ENCODE measurements at regions not wholly inside any gene's neighbourhood (a gene's known extent, or its start where the extent isn't known, plus 50 kb on each side); places are given as distances from the start of the nearest gene placed in this dataset.
"Not testable (repeated sequence)": the region's sequence is repeated elsewhere in the genome, so short reads cannot be mapped to it uniquely, and the experiment has no call there.

GRCh38 chr11:33530815-33531214 is 169.8 kb downstream of the C11orf91 start:
- CTCF ChIA-PET (ENCODE audit: unreplicated experiment): no interaction called here
- H3K9me3 ChIP-seq (ENCODE audit: low read length): peaks cover 31% of the 10 kb centered on the region
- H3K27ac ChIP-seq (ENCODE audit: low read depth, low read length, poor library complexity, severe bottlenecking): no peak overlapping the region
- no peak for DNase-seq (ENCODE audit: low spot score)
- TF ChIP-seq, protein P1, sequence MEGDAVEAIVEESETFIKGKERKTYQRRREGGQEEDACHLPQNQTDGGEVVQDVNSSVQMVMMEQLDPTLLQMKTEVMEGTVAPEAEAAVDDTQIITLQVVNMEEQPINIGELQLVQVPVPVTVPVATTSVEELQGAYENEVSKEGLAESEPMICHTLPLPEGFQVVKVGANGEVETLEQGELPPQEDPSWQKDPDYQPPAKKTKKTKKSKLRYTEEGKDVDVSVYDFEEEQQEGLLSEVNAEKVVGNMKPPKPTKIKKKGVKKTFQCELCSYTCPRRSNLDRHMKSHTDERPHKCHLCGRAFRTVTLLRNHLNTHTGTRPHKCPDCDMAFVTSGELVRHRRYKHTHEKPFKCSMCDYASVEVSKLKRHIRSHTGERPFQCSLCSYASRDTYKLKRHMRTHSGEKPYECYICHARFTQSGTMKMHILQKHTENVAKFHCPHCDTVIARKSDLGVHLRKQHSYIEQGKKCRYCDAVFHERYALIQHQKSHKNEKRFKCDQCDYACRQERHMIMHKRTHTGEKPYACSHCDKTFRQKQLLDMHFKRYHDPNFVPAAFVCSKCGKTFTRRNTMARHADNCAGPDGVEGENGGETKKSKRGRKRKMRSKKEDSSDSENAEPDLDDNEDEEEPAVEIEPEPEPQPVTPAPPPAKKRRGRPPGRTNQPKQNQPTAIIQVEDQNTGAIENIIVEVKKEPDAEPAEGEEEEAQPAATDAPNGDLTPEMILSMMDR (conservative IDR thresholded peaks at IDR 0.05; ENCODE audit: low read length): no peak
- TF ChIP-seq EZH2phosphoT487 (IDR thresholded peaks at IDR 0.05; ENCODE audit: borderline replicate concordance, low read depth, low read length): no peak
- peaks cover 23% of the 10 kb centered on the region; the same call in 1 of the 2 replicates for H3K79me2 ChIP-seq (ENCODE audit: insufficient read depth, low read depth, low read length)
- no peak overlapping the region for H3K4me3 ChIP-seq (ENCODE audit: low read depth, low read length, poor library complexity, severe bottlenecking)
- POLR2A ChIA-PET: no interaction called here
- no TSS peak for BruUV-seq (replicated peaks)
- H3K4me2 ChIP-seq (ENCODE audit: low read length): no peak overlapping the region
- H3K36me3 ChIP-seq (ENCODE audit: insufficient read depth, low read length): peaks cover 33% of the 10 kb centered on the region
- H3K9me2 ChIP-seq (ENCODE audit: insufficient read depth, low read length): no peaks in the 10 kb centered on the region
- no peak overlapping the region for H2AFZ ChIP-seq (ENCODE audit: low read length)
- intact Hi-C loops (cut with micrococcal nuclease; ENCODE audit: unreplicated experiment): no loop called here
- no peaks in the 10 kb centered on the region for H4K20me1 ChIP-seq (ENCODE audit: insufficient read depth, low read length)
- peaks cover 22% of the 10 kb centered on the region for H3K4me1 ChIP-seq (ENCODE audit: insufficient read depth, low read length, poor library complexity, severe bottlenecking)

GRCh38 chr11:33529461-33529860 is 171.2 kb downstream of the C11orf91 start:
- intact Hi-C loops (cut with micrococcal nuclease; ENCODE audit: unreplicated experiment): no loop called here
- peaks cover 22% of the 10 kb centered on the region for H3K9me3 ChIP-seq (ENCODE audit: low read length)
- POLR2A ChIA-PET: interaction anchor here (0.6 kb wide), 2 partner anchors 169 to 412 kb away, joined by 3 to 4 read pairs; no protein-coding TSS in a partner anchor

DNA sequence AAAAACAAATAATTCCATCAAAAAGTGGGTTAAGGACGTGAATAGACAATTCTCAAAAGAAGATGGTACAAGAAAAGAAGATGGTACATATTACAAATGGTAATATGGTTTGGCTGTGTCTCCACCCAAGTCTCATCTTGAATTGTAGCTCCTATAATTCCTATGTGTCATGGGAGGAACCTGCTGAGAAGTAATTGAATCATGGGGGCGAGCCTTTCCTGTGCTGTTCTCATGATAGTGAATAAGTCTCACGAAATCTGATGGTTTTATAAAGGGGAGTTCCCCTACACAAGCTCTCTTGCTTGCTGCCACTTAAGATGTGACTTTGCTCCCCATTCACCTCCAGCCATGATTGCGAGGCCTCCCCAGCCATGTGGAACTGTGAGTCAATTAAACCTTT is 172.9 kb downstream of the C11orf91 start:
- H3K4me3 ChIP-seq (ENCODE audit: low read depth, low read length, poor library complexity, severe bottlenecking); BruUV-seq (replicated peaks); H3K27ac ChIP-seq (ENCODE audit: low read depth, low read length, poor library complexity, severe bottlenecking); DNase-seq (ENCODE audit: low spot score); H2AFZ ChIP-seq (ENCODE audit: low read length); CTCF ChIA-PET (ENCODE audit: unreplicated experiment); H3K4me2 ChIP-seq (ENCODE audit: low read length); H3K9me2 ChIP-seq (ENCODE audit: insufficient read depth, low read length); H3K79me2 ChIP-seq (ENCODE audit: insufficient read depth, low read depth, low read length); intact Hi-C loops (cut with micrococcal nuclease; ENCODE audit: unreplicated experiment); H4K20me1 ChIP-seq (ENCODE audit: insufficient read depth, low read length): not testable (repeated sequence)
- POLR2A ChIA-PET: interaction anchor here (0.6 kb wide), 1 partner anchor 512 kb away, joined by 5 read pairs; the partner anchor contains the start of gene DEPDC7
- peaks cover 19% of the 10 kb centered on the region for H3K4me1 ChIP-seq (ENCODE audit: insufficient read depth, low read length, poor library complexity, severe bottlenecking)
- peaks cover 20% of the 10 kb centered on the region; the same call in 1 of the 2 replicates for H3K9me3 ChIP-seq (ENCODE audit: low read length)
- peaks cover 22% of the 10 kb centered on the region for H3K36me3 ChIP-seq (ENCODE audit: insufficient read depth, low read length)

More at GRCh38 chr11:33529461-33529860, 171.2 kb downstream of the C11orf91 start:
- H2AFZ ChIP-seq (ENCODE audit: low read length): no peak overlapping the region
- peaks cover 26% of the 10 kb centered on the region for H3K36me3 ChIP-seq (ENCODE audit: insufficient read depth, low read length)
- no peak overlapping the region for H3K4me2 ChIP-seq (ENCODE audit: low read length)
- no peak overlapping the region for H3K27ac ChIP-seq (ENCODE audit: low read depth, low read length, poor library complexity, severe bottlenecking)
- DNase-seq (ENCODE audit: low spot score): no peak
- CTCF ChIA-PET (ENCODE audit: unreplicated experiment): interaction anchor here (0.6 kb wide), 1 partner anchor 78 kb away, joined by 3 read pairs; no protein-coding TSS in a partner anchor
- H4K20me1 ChIP-seq (ENCODE audit: insufficient read depth, low read length): no peaks in the 10 kb centered on the region
- peaks cover 12% of the 10 kb centered on the region; the same call in 1 of the 2 replicates for H3K79me2 ChIP-seq (ENCODE audit: insufficient read depth, low read depth, low read length)
- no peak for TF ChIP-seq EZH2phosphoT487 (IDR thresholded peaks at IDR 0.05; ENCODE audit: borderline replicate concordance, low read depth, low read length)
- TF ChIP-seq, protein P1 (conservative IDR thresholded peaks at IDR 0.05; ENCODE audit: low read length): no peak
- no TSS peak for BruUV-seq (replicated peaks)
- peaks cover 30% of the 10 kb centered on the region for H3K4me1 ChIP-seq (ENCODE audit: insufficient read depth, low read length, poor library complexity, severe bottlenecking)
- no peak overlapping the region for H3K4me3 ChIP-seq (ENCODE audit: low read depth, low read length, poor library complexity, severe bottlenecking)
- no peaks in the 10 kb centered on the region for H3K9me2 ChIP-seq (ENCODE audit: insufficient read depth, low read length)

All from OCI-LY7 (cell line).